ENCODE measurements at regions not wholly inside any gene's neighbourhood (a gene's known extent, or its start where the extent isn't known, plus 50 kb on each side); places are given as distances from the start of the nearest gene placed in this dataset.

- TF ChIP-seq CTCF (IDR thresholded peaks at IDR 0.05) (no peak), POLR2A (IDR thresholded peaks at IDR 0.05) (no peak)
These were observed 95.2 kb upstream of the KLF3 start for GRCh38 chr4:38568768-38569167.
